OCI-LY7 (cell line): ENCODE measurements at regions not wholly inside any gene's neighbourhood (a gene's known extent, or its start where the extent isn't known, plus 50 kb on each side); places are given as distances from the start of the nearest gene placed in this dataset.

Experiments
- BruUV-seq: library from RNA; stranded (reverse); fragments of 400-500 nt; replicated peaks from 2 replicates; lab custom pipeline; 2021; lab: Mats Ljungman, UMichigan
- CTCF ChIA-PET: fragments of 300-600 bp; sonication (Branson Sonifier 250); formaldehyde crosslinking; loops from one replicate; lab custom pipeline; 2022; ENCODE audit warnings: antibody characterized with exemption; ENCODE audit not compliant: unreplicated experiment; lab: Charles Lee
- POLR2A ChIA-PET: fragments of 300-600 bp; sonication (Branson Sonifier 250); formaldehyde crosslinking; loops from one replicate; lab custom pipeline; 2022; ENCODE audit warnings: antibody characterized with exemption; lab: Charles Lee
- DNase-seq: peaks from one replicate; pipeline ENCODE4 v3.0.0-alpha.2; 2015; ENCODE audit warnings: low spot score
- H2AFZ ChIP-seq: fragments of 200-600 bp; sonication (generic), shearing (Covaris generic); 2 replicates; pipeline ENCODE4 v1.6.1; 2014; ENCODE audit warnings: mild to moderate bottlenecking, antibody characterized with exemption, low read length, moderate library complexity
- H3K27ac ChIP-seq: fragments of 200-600 bp; sonication (generic); 2 replicates; pipeline ENCODE4 v1.5.1; 2014; ENCODE audit warnings: mixed run types, low read depth, mild to moderate bottlenecking, moderate library complexity, low read length, inconsistent platforms; ENCODE audit not compliant: poor library complexity, severe bottlenecking
- H3K36me3 ChIP-seq: fragments of 200-600 bp; sonication (generic); 2 replicates; pipeline ENCODE4 v1.6.1; 2014; ENCODE audit warnings: mild to moderate bottlenecking, antibody characterized with exemption, low read length, moderate library complexity, mixed read lengths; ENCODE audit not compliant: insufficient read depth
- H3K4me1 ChIP-seq: fragments of 200-600 bp; sonication (generic); 2 replicates; pipeline ENCODE4 v1.5.1; 2014; ENCODE audit warnings: mild to moderate bottlenecking, low read length; ENCODE audit not compliant: insufficient read depth, poor library complexity, severe bottlenecking
- H3K4me2 ChIP-seq: fragments of 200-600 bp; sonication (generic); 2 replicates; pipeline ENCODE4 v1.6.1; 2014; ENCODE audit warnings: mild to moderate bottlenecking, low read length
- H3K4me3 ChIP-seq: fragments of 200-600 bp; sonication (generic); 2 replicates; pipeline ENCODE4 v1.5.1; 2014; ENCODE audit warnings: mild to moderate bottlenecking, low read depth, low read length; ENCODE audit not compliant: poor library complexity, severe bottlenecking
- H3K79me2 ChIP-seq: fragments of 200-600 bp; sonication (generic); 2 replicates; pipeline ENCODE4 v1.6.1; 2016; ENCODE audit warnings: low read depth, mild to moderate bottlenecking, low read length, moderate library complexity, mixed read lengths; ENCODE audit not compliant: insufficient read depth
- H3K9me2 ChIP-seq: fragments of 200-600 bp; sonication (generic); 2 replicates; pipeline ENCODE4 v1.6.1; 2016; ENCODE audit warnings: mild to moderate bottlenecking, low read length, mixed read lengths; ENCODE audit not compliant: insufficient read depth
- H3K9me3 ChIP-seq: fragments of 200-600 bp; sonication (generic); 2 replicates; pipeline ENCODE4 v1.6.1; 2014; ENCODE audit warnings: mild to moderate bottlenecking, mixed run types, low read length, mixed read lengths
- H4K20me1 ChIP-seq: fragments of 200-600 bp; sonication (generic); 2 replicates; pipeline ENCODE4 v1.6.1; 2014; ENCODE audit warnings: mild to moderate bottlenecking, antibody characterized with exemption, low read length, moderate library complexity, mixed read lengths; ENCODE audit not compliant: insufficient read depth
- EZH2phosphoT487 ChIP-seq: fragments of 200-600 bp; sonication (generic); IDR thresholded peaks from 2 replicates; pipeline ENCODE4 v1.6.1; 2018; ENCODE audit warnings: low read depth, borderline replicate concordance, mild to moderate bottlenecking, mixed run types, antibody characterized with exemption, low read length, moderate library complexity, mixed read lengths
- intact Hi-C: fragments of 100-400 bp; cut with micrococcal nuclease; formaldehyde crosslinking; loops from one replicate; pipeline ENCODE4 v1.10.0; 2022; ENCODE audit not compliant: unreplicated experiment
- TF ChIP-seq, protein P1 (sequence below): fragments of 200-600 bp; sonication (generic); conservative IDR thresholded peaks from 2 replicates; pipeline ENCODE4 v1.5.1; 2014; ENCODE audit warnings: mild to moderate bottlenecking, antibody characterized with exemption, low read length, moderate library complexity, mixed read lengths

- intact Hi-C loops = no loop called here
- no peaks in the 10 kb centered on the region for H3K9me3 ChIP-seq
- BruUV-seq = no TSS peak
- no peak overlapping the region for H3K27ac ChIP-seq
- TF ChIP-seq, protein P1, sequence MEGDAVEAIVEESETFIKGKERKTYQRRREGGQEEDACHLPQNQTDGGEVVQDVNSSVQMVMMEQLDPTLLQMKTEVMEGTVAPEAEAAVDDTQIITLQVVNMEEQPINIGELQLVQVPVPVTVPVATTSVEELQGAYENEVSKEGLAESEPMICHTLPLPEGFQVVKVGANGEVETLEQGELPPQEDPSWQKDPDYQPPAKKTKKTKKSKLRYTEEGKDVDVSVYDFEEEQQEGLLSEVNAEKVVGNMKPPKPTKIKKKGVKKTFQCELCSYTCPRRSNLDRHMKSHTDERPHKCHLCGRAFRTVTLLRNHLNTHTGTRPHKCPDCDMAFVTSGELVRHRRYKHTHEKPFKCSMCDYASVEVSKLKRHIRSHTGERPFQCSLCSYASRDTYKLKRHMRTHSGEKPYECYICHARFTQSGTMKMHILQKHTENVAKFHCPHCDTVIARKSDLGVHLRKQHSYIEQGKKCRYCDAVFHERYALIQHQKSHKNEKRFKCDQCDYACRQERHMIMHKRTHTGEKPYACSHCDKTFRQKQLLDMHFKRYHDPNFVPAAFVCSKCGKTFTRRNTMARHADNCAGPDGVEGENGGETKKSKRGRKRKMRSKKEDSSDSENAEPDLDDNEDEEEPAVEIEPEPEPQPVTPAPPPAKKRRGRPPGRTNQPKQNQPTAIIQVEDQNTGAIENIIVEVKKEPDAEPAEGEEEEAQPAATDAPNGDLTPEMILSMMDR = no peak
- TF ChIP-seq EZH2phosphoT487 = no peak
- no peaks in the 10 kb centered on the region for H4K20me1 ChIP-seq
- no peaks in the 10 kb centered on the region for H3K36me3 ChIP-seq
- no peaks in the 10 kb centered on the region for H3K9me2 ChIP-seq
- H3K4me3 ChIP-seq = no peak overlapping the region
- CTCF ChIA-PET = no interaction called here
- no peak overlapping the region for H3K4me2 ChIP-seq
- no peak overlapping the region for H2AFZ ChIP-seq
- no peaks in the 10 kb centered on the region for H3K79me2 ChIP-seq
- POLR2A ChIA-PET = no interaction called here
- no peak for DNase-seq
- H3K4me1 ChIP-seq = no peaks in the 10 kb centered on the region
Observed at GRCh38 chr2:104668631-104669030, 185.3 kb upstream of the POU3F3 start.

DNA sequence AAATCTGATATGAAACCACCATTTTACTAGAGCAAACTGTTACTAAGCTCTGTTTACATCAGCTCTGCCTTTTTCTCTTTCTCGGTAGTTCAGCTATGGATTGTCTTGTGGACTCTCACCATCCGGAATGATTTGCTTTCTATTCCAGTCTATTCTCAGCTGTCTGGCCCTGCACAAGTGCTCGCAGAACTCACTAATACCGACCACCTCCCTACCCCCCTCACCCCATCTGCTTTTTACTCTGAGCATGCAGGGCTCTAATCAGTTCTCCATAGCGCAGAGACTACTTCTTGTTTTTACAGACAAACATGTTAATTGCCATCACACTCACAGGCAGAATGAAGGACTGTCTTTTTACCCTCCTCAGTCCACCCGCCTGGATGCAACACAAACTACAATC, 180.7 kb upstream of the POU3F3 start:
- ChIA-PET POLR2A (no interaction called here), CTCF (no interaction called here)
- no TSS peak for BruUV-seq

GRCh38 chr2:104678181-104678580, 175.7 kb upstream of the POU3F3 start:
- Histone ChIP-seq H3K4me1 (no peaks in the 10 kb centered on the region), H3K36me3 (no peaks in the 10 kb centered on the region), H3K79me2 (no peaks in the 10 kb centered on the region), H3K27ac (no peak overlapping the region), H3K9me3 (no peaks in the 10 kb centered on the region), H2AFZ (no peak overlapping the region), H3K9me2 (no peaks in the 10 kb centered on the region), H3K4me3 (no peak overlapping the region), H3K4me2 (no peak overlapping the region), H4K20me1 (no peaks in the 10 kb centered on the region)
- ChIA-PET CTCF (no interaction called here), POLR2A (interaction anchor here (0.6 kb wide), 1 partner anchor 15 kb away, joined by 3 read pairs; no protein-coding TSS in a partner anchor)
- no peak for DNase-seq
- TF ChIP-seq, protein P1 = no peak
- TF ChIP-seq EZH2phosphoT487 = no peak
- intact Hi-C loops = no loop called here
- no TSS peak for BruUV-seq

More for the DNA sequence above, 180.7 kb upstream of the POU3F3 start:
- H3K79me2 ChIP-seq = no peaks in the 10 kb centered on the region
- intact Hi-C loops = no loop called here
- H3K4me3 ChIP-seq = no peak overlapping the region
- H3K27ac ChIP-seq = no peak overlapping the region
- no peak for DNase-seq
- no peaks in the 10 kb centered on the region for H3K9me2 ChIP-seq
- H3K9me3 ChIP-seq = no peaks in the 10 kb centered on the region
- H3K36me3 ChIP-seq = no peaks in the 10 kb centered on the region
- H2AFZ ChIP-seq = no peak overlapping the region
- TF ChIP-seq, protein P1 = no peak
- H3K4me1 ChIP-seq = no peaks in the 10 kb centered on the region
- H3K4me2 ChIP-seq = no peak overlapping the region
- H4K20me1 ChIP-seq = no peaks in the 10 kb centered on the region
